Fibroblast of lung (primary cell): ENCODE measurements at regions not wholly inside any gene's neighbourhood (a gene's known extent, or its start where the extent isn't known, plus 50 kb on each side); places are given as distances from the start of the nearest gene placed in this dataset.

Experiments used
- DNase-seq, 2 donors: peaks; one replicate each; pipeline versions ENCODE4 v3.0.0 to v3.0.0-alpha.2; 2010; ENCODE audit warnings: low read depth in 2 of 2
- H2AFZ ChIP-seq: 2 replicates; pipeline ENCODE4 v1.5.1; 2012; ENCODE audit warnings: low read length, control low read depth, inconsistent platforms
- H3K27ac ChIP-seq: 2 replicates; pipeline ENCODE4 v1.5.1; 2011; ENCODE audit warnings: low read length, control low read depth; ENCODE audit not compliant: insufficient read depth
- H3K27me3 ChIP-seq: 2 replicates; pipeline ENCODE4 v1.5.1; 2011; ENCODE audit warnings: mild to moderate bottlenecking, low read length; ENCODE audit not compliant: control insufficient read depth, insufficient read depth
- H3K36me3 ChIP-seq: 2 replicates; pipeline ENCODE4 v1.5.1; 2011; ENCODE audit warnings: low read length; ENCODE audit not compliant: control insufficient read depth, insufficient read depth
- H3K4me1 ChIP-seq: 2 replicates; pipeline ENCODE4 v1.5.1; 2011; ENCODE audit warnings: low read length; ENCODE audit not compliant: control insufficient read depth, insufficient read depth; ENCODE audit errors: extremely low read depth
- H3K4me2 ChIP-seq: 2 replicates; pipeline ENCODE4 v1.5.1; 2011; ENCODE audit warnings: low read length, control low read depth; ENCODE audit not compliant: insufficient read depth; ENCODE audit errors: extremely low read depth
- H3K4me3 ChIP-seq, 4 experiments: fragments of 200-600 bp in 1 of 4; sonication (generic) in 1 of 4; replicated peaks in 1 of 4; 2 replicates each; pipeline ENCODE4 v1.5.1; 2011 to 2016; ENCODE audit warnings: low read length in 4 of 4, low read depth in 3 of 4, mild to moderate bottlenecking in 3 of 4, control low read depth in 2 of 4, inconsistent platforms in 1 of 4, mixed read lengths in 1 of 4; ENCODE audit not compliant: insufficient read depth in 1 of 4; ENCODE audit errors: control extremely low read depth in 1 of 4
- H3K79me2 ChIP-seq: 2 replicates; pipeline ENCODE4 v1.5.1; 2012; ENCODE audit warnings: mild to moderate bottlenecking, low read length, inconsistent platforms; ENCODE audit not compliant: control insufficient read depth, insufficient read depth
- H3K9ac ChIP-seq: 2 replicates; pipeline ENCODE4 v1.5.1; 2011; ENCODE audit warnings: mild to moderate bottlenecking, low read length, control low read depth; ENCODE audit not compliant: insufficient read depth
- H3K9me3 ChIP-seq: 2 replicates; pipeline ENCODE4 v1.5.1; 2012; ENCODE audit warnings: low read depth, low read length; ENCODE audit not compliant: control insufficient read depth, insufficient read depth
- H4K20me1 ChIP-seq: 2 replicates; pipeline ENCODE4 v1.5.1; 2011; ENCODE audit warnings: low read length; ENCODE audit not compliant: control insufficient read depth, insufficient read depth; ENCODE audit errors: extremely low read depth
- CTCF ChIP-seq, 2 donors: IDR thresholded peaks in 1 of 2; conservative IDR thresholded peaks in 1 of 2; 1 replicate in 1 of 2; 2 replicates in 1 of 2; pipeline ENCODE4 v1.5.1; 2011 to 2012; ENCODE audit warnings: low read length in 2 of 2, control low read depth in 1 of 2, inconsistent platforms in 1 of 2, low read depth in 1 of 2, mild to moderate bottlenecking in 1 of 2
- EZH2 ChIP-seq: IDR thresholded peaks from 2 replicates; pipeline ENCODE4 v1.5.1; 2012; ENCODE audit warnings: low read length, control low read depth, mild to moderate bottlenecking; ENCODE audit errors: missing control alignments

DNA sequence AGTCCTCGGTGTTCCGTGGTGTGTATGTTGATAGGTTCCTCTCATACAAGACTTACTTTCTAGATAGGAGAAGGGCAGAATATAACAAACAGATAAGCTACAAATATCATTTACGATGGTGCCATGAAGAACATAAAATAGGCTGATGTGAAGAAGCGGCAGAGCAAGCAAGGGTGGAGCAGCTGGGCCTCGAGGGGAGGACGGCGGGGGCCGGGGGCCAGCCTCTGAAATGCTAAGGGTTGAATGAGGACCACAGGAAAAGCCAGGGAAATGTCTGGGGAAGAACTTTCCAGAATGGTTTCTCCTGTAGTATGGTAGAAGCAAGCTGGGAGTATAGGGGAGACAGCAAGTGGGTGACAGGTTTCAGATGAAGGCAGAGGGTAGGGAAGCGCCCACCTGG is 529.5 kb downstream of the LIG4 start:
- Histone ChIP-seq H3K27me3 (no peaks in the 10 kb centered on the region), H3K9ac (no peak overlapping the region), H3K9me3 (no peaks in the 10 kb centered on the region), H3K79me2 (no peaks in the 10 kb centered on the region), H3K4me1 (no peaks in the 10 kb centered on the region), H3K36me3 (no peaks in the 10 kb centered on the region), H3K27ac (no peak overlapping the region), H3K4me2 (no peak overlapping the region), H3K4me3 (no peak overlapping the region), H4K20me1 (no peaks in the 10 kb centered on the region), H2AFZ (no peak overlapping the region)
- no peak for TF ChIP-seq EZH2
- no peak for TF ChIP-seq CTCF (conservative IDR thresholded peaks at IDR 0.05 in 1 of 2, IDR thresholded peaks at IDR 0.05 in 1 of 2; ENCODE audit: low read depth in 1 of 2, low read length in 2 of 2)
- no peak for DNase-seq

DNA sequence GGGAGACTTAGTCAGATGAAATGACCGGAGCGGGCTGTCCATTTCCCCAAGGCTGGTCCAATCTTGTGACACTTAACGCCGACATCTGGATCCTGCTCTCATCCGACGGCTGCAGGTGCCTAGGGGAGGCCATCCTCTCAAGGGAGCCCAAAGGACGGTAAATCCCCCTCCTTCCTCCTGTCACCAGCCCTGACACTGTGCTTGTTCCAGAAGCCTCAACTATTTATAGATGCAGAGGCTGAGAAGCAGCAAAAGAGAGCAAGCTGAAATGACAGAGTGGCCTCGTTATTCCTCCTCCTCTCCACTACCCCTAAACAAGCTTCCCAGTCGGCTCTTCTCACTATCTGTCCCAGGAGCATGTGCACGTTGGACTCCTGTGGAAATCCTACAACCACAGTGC is 533.7 kb downstream of the LIG4 start:
- no peaks in the 10 kb centered on the region for H3K79me2 ChIP-seq
- H3K27ac ChIP-seq = no peak overlapping the region
- H3K27me3 ChIP-seq = no peaks in the 10 kb centered on the region
- H3K9me3 ChIP-seq = no peaks in the 10 kb centered on the region
- H2AFZ ChIP-seq = no peak overlapping the region
- H4K20me1 ChIP-seq = no peaks in the 10 kb centered on the region
- no peak overlapping the region for H3K4me3 ChIP-seq
- H3K9ac ChIP-seq = no peak overlapping the region
- no peaks in the 10 kb centered on the region for H3K36me3 ChIP-seq
- no peak for DNase-seq
- no peaks in the 10 kb centered on the region for H3K4me1 ChIP-seq
- TF ChIP-seq EZH2 (no peak), CTCF (conservative IDR thresholded peaks at IDR 0.05 in 1 of 2, IDR thresholded peaks at IDR 0.05 in 1 of 2; ENCODE audit: low read depth in 1 of 2, low read length in 2 of 2) (no peak)
- no peak overlapping the region for H3K4me2 ChIP-seq

DNA sequence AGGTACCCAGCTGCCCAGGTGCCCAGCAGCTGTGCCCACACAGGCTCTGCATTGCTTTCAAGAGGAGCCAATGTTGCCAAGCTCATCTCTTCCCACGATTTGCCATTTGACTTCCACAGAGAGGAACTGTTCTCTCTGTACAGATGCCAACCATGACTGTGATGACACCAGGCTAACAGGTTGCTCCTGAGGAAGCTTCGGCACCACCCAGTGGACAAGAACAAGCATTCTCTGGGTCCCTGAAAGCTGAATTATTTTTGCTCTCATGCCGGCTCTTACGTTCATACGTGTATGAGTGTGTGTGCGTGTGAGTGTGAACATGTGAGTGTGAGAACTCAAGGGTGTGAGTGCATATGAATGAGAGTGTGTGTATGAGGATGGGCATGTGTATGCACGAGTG is 535.2 kb downstream of the LIG4 start:
- H4K20me1 ChIP-seq = no peaks in the 10 kb centered on the region
- H3K79me2 ChIP-seq = no peaks in the 10 kb centered on the region
- H3K27ac ChIP-seq = no peak overlapping the region
- H3K27me3 ChIP-seq = no peaks in the 10 kb centered on the region
- no peak overlapping the region for H3K9ac ChIP-seq
- peak in 1 of 2 donors; percentile 19 for DNase-seq
- no peak overlapping the region for H3K4me2 ChIP-seq
- TF ChIP-seq CTCF (conservative IDR thresholded peaks at IDR 0.05 in 1 of 2, IDR thresholded peaks at IDR 0.05 in 1 of 2; ENCODE audit: low read depth in 1 of 2, low read length in 2 of 2) (peak in 1 of 2 donors; percentile 15), EZH2 (no peak)
- no peak overlapping the region for H2AFZ ChIP-seq
- H3K4me1 ChIP-seq = no peaks in the 10 kb centered on the region
- no peaks in the 10 kb centered on the region for H3K9me3 ChIP-seq
- no peaks in the 10 kb centered on the region for H3K36me3 ChIP-seq
- H3K4me3 ChIP-seq = no peak overlapping the region
